SK-N-DZ (cell line): ENCODE measurements at regions not wholly inside any gene's neighbourhood (a gene's known extent, or its start where the extent isn't known, plus 50 kb on each side); places are given as distances from the start of the nearest gene placed in this dataset.

Experiments
- DNase-seq: peaks from one replicate; pipeline ENCODE4 v3.0.0-alpha.2; 2015; ENCODE audit warnings: low spot score

DNA sequence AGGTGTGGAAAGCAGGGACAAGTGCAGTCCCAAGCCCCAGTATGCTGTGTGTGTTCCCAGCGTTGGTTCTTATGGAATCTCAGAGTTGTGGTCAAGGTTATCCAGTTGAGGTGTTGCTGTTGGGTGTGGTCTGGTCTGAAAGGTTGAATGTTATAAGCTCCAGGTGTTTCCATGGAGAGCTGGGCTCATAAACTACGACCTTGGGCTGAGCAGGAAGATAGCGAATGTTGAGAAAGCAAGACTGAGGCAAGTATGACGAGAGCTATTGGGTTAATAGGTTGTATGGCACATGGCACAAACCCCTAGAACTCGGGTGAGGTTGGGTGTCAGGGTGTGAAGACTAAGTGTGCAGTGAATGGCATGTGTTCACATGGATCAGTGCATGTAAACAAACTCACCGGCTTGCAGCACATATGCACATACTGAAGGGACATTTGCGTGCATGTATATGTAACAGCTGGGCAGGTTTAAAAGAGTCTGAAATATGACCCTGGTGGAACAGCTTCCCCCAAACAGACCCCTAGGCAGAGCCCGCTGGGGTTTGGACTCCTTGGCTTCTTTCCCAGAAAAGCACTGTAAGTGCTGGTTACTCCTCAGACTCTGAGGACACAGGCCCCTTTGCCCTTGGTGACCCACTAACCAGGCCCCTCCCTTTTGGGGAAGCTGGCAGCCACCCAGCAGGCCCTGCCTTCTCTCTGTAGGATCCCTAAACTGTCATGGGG, 117.5 kb downstream of the NAV1 start:
- DNase-seq: no peak

DNA sequence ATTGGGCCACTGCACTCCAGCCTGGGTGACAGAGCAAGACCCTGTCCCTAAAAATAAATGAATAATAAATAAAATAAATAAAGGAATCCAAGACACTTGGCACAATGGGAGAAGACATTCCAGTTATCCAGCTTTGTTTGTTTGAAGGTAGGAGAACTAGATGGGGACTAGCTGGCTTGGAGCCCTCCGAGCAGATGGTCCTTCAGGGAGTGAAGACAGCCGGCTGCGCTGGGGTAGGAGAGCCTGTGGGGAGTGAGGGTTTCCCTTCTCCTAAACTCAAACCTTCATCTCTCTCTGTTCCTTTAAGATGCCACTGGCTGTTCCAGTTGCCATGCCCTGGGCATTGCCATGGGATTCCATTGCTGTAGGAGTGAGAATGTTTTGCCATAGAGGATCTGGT, 120.6 kb downstream of the NAV1 start:
- no peak for DNase-seq

DNA sequence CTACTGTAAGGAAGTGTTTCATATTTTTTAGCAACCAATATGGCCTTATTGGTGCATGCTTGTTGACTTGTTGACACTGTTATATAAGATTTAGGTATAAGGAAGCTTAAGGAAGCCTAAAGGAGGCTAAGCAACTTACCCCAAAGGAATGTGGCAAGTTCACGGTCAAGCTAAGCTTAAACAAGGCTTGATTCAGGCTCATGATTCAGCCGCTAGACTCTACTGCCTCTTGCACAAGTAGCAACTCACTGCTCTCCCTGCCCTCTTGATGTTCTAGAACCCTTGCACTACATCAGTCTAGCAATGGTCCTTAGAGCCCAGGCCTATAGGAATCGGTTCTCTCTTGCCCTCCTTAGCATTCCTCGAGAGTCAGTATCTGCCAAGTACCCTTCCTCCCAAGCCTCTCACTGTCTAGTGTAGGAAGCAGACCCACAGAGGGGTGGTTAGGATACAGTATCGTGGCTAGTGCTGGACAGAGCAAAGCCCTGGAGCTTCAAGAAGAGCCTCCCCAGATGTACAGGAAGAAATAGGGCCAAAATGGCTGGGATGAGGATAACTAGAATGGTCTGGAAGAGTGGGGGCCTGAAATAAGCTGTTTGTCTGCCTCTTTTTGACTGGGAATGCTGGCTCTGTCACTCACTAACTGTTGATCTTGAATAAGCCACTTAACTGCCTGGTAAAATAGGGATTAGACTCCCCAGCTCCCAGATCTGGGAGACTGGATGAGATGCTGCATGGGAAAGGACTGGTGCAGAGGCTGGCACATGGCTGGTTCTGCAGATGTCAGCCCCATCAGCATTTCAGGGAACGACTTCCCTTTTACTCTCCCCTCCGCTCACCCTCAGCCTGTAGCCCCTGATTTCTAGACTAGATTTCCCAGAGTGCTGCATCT, 122.2 kb downstream of the NAV1 start:
- DNase-seq: no peak

GRCh38 chr1:201661823-201662359, 123.0 kb downstream of the NAV1 start:
- DNase-seq: no peak

DNA sequence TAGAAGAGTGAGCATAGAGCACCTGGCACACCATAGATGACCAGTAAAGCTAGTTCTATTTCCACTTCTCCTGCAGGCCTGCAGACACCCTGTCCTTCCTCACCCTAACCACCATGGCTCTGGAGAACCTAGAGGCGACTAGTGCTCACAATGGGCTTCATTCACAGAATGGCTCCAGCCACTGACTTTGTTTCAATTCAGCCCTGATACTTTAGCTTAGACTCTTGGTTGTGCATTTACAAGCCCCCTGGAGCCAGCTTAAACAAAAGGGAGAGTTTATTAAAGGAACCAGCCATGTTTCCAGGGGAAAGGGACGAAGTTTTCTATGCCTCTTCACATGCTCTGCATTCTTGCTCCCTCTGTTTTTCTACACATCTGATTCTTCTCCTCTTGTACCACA, 123.7 kb downstream of the NAV1 start:
- DNase-seq: no peak

DNA sequence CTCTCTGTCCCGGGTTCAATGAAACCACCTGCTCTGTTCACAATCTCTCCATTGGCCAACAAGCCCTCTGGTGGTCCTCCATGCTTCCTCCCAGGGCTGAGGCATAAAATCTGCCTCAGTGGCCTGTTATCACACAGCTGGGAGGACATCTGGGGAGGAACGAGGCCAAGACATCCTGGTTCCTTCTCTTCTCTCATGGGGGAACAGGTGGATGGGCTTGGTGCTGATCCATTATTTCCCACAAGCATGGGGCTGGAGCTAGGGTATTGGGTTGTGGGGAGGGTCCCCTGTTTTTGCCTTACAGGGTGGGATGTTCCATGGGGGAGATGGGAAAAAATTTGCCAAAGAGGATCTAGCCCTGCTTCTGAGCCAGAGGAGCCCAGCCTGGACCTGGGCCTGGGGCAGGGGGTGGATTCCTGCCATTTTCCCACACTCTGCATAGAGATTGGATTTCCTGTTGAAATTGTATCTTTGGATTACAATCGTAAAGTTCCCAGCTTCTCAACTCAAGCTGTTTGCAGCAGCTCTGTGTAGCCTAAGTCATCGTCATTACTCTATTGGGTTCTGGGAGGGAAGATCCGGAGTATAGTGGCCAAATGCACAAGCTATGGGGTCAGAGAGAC, 124.7 kb downstream of the NAV1 start:
- DNase-seq: no peak

DNA sequence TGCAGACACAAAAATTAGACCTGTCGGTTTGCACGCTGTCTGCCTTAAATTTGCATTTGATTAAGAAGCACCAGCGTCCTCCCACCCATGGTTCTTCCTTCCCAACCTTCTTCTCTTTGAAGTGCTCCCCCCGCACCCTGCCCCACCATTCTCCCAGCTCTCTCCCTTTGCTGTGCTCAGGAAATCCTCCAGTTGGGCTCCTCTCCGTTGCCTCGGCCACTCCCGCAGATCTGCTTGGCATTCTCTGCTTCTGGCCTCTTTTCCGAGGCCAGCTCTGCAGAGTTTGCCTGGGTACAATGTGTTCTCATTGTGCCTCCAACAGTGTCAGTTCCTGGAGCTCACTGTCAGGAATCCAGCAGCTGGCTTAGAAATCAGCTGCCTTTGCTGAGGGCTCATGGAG, 126.1 kb downstream of the NAV1 start:
- no peak for DNase-seq

- no peak for DNase-seq
Measured at GRCh38 chr1:201666102-201666501, 127.2 kb downstream of the NAV1 start.

DNA sequence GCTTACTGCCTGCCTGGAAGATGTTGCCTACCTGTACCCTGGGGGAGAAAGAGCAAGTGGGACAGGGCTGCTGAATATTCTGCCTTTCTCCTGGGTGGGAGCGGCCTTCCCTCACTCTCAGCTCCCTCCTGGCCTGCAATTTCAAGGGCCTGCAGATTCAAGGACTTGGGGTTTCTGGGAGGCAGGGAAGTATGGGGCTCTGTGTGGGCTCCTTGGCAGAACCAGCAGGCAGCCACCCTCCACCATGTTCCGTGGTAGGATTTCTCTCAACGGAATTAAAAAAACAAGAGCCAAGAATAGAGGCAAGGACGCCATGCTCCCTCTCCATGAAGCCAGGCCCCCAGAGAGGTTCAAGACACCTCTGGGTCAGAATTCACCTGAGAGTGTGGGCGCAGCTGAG, 127.7 kb downstream of the NAV1 start:
- no peak for DNase-seq

DNA sequence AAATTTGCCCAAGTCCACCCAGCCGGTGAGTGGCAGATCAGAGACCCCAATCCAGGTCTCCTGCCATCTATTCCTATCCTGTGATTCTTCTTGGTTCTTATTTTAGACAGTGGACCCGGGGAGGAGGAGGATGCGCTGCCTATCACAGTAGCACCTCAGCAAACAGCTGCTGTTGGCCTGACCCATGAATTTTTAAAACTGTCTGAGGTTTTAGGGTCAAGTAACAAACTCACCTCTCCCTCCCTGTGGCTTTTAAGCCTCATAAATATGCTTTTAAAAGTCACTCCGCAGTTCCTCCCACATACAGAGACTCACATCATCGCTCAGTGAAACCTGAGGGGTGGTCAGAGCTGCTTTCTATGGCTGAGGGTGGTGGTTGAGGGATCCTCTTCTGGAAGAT, 128.6 kb downstream of the NAV1 start:
- no peak for DNase-seq

DNA sequence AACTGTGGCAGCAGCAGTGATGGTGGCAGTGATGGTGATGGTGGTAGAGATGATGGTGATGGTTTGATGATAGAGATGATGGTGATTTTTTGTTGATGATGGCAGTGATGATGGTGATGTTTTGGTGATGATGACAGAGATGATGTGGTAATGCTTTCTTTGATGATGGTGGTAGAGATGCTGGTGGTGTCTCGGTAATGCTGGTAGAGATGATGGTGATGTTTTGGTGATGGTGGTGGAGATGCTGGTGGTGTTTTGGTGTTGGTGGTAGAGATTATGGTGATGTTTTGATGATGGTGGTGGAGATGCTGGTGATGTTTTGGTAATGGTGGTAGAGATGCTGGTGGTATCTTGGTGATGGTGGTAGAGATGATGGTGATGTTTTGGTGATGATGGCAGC, 131.6 kb downstream of the NAV1 start:
- no peak for DNase-seq

DNA sequence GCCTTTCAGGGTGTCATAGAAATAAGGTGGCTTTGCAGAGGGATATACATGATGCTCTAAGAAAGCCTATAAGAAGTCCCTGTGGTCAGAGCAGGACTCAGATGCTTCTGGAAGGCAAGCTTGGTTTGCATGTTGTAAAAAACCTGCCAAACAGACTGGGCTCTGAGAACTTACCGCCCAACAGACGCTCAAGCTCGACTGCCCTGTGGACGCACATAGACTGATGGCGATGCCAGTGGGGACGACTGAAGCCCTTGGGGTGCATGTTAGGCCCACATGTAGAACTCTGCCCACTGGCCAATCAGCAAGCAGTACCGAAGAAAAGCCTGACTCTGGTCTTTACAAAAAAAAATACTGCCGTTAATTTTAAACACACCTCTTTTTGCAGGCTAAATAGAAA, 133.8 kb downstream of the NAV1 start:
- no peak for DNase-seq

GRCh38 chr1:201673093-201673492, 134.2 kb downstream of the NAV1 start:
- DNase-seq: no peak

GRCh38 chr1:201673915-201674314, 135.0 kb downstream of the NAV1 start:
- no peak for DNase-seq

DNA sequence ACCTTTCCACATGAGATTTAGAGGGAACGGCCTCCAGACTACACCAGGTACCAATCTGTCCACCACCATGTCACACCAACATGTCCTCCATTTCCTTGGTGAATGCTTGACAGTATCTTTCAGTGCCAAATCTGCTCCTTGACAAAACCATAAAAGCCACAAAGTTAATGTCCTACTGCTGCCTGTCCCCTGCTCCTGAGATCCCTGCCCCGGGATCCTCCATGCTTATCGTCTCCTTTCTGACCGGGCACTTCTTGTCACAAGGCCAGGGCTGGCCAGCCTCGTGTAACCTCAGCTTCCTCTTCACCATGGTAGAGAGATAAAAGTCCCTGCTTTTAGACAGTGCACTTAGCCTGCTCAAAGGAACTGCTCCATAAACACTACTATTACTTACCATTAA, 136.2 kb downstream of the NAV1 start:
- no peak for DNase-seq

- DNase-seq: no peak
Measured at GRCh38 chr1:201676197-201676596, 137.3 kb downstream of the NAV1 start.

DNA sequence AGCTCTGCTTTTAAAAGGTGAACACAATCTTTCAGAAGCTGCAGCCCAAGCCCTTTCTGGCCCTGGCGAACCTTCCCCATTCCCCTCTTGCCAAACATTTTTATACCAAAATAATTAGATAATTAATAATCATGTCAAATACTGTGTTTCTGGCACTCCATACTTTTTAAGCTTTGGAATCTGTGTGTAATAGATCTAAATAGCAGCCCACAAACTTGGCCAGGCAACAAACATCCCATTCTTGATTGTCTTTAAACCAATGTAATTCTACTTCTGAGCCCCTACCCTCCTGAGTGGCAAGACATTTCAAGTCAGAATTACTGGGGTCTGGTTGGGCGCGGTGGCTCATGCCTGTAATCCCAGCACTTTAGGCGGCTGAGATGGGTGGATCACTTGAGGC, 137.7 kb downstream of the NAV1 start:
- DNase-seq: no peak

GRCh38 chr1:201678264-201679101, 139.6 kb downstream of the NAV1 start:
- no peak for DNase-seq

GRCh38 chr1:201681375-201681774, 142.4 kb downstream of the NAV1 start:
- DNase-seq: no peak

DNA sequence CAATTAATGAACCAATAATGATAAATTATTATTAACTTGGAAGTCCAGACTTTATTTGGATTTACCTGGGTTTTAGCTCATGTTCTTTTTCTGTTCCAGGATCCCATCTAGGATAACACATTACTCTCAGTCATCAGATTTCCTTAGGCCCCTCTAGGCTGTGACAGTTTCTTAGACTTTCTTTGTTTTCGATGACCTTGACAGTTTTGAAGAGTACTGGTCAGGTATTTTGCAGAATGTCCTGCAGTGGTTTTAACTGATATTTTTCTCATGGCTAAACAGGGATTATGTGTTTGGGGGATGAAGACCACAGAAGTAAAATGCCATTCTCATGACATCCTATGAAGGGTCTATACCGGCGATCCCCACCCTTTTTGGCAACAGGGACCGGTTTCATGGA, 144.0 kb downstream of the NAV1 start:
- no peak for DNase-seq

DNA sequence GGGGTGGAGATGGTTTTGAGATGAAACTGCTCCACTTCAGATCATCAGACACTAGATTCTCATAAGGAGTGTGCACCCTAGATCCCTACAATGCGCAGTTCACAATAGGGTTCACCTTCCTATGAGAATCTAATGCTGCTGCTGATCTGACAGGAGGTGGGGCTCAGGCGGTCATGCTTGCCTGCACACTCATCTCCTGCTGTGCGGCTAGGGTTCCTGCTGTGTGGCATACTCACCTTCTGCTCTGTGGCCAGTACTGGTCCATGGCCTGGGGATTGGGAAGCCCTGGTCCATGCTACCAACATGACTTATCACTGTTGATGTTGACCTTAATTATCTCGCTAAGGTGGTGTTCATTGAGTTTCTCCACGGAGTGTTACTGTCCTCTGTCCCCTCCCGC, 144.5 kb downstream of the NAV1 start:
- DNase-seq: no peak
